ENCODE measurements at regions not wholly inside any gene's neighbourhood (a gene's known extent, or its start where the extent isn't known, plus 50 kb on each side); places are given as distances from the start of the nearest gene placed in this dataset.

DNA sequence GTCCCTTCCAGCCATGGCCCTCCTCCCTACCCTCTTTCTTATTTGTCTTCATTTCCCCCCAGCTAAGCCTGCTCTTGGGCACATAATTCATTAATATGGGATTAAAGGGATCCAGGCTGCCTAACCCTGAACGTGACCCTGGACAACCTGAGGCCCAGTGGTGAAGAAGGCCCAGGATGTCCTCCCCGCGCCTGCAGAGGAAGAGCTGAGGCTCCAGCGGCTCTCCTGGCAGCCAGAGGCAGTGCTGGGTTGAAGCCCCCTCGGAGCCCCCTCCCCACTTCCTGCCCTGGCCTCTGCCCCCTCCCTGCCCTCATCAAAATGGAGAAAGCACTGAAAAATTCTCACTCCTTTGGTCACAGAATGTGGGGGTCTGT, 96.5 kb upstream of the ATP2B2 start:
- no peak overlapping the region for H3K27ac ChIP-seq (ENCODE audit: low read depth in 2 of 2, low read length in 1 of 2)
- 20% methylated on average over 4 of the region's 5 CpGs for WGBS (ENCODE audit: low lambda C conversion rate)
- no peak overlapping the region for H2AFZ ChIP-seq (ENCODE audit: low read depth)
- no peaks in the 10 kb centered on the region for H3F3A ChIP-seq (replicated peaks; ENCODE audit: insufficient read depth)
- no peaks in the 10 kb centered on the region for H3K79me2 ChIP-seq (ENCODE audit: insufficient read depth)
- no peaks in the 10 kb centered on the region for H3K36me3 ChIP-seq (replicated peaks in 1 of 2; ENCODE audit: control insufficient read depth in 1 of 2, insufficient read depth in 2 of 2, low read length in 1 of 2)
- H3K4me3 ChIP-seq (ENCODE audit: low read depth in 2 of 2, low read length in 1 of 2): no peak overlapping the region
- no peak for DNase-seq
- no peaks in the 10 kb centered on the region for H3K9me2 ChIP-seq
- H4K20me1 ChIP-seq (ENCODE audit: insufficient read depth): no peaks in the 10 kb centered on the region
- ChIA-PET POLR2A (no interaction called here), CTCF (no interaction called here)
- H3K9me3 ChIP-seq: no peaks in the 10 kb centered on the region
- H3K4me2 ChIP-seq: no peak overlapping the region
- no peaks in the 10 kb centered on the region for H3K27me3 ChIP-seq (ENCODE audit: insufficient read depth)
- H3K4me1 ChIP-seq (ENCODE audit: control insufficient read depth in 1 of 2, insufficient read depth in 2 of 2, low read depth in 1 of 2, low read length in 1 of 2): peaks cover 0 to 33% of the 10 kb centered on the region in 2 experiments; a peak in 1 of 4 replicates
- H3K9ac ChIP-seq: no peak overlapping the region
- TF ChIP-seq FOXM1 (IDR thresholded peaks at IDR 0.05; ENCODE audit: low read depth): no peak
- no peak for TF ChIP-seq POLR2AphosphoS5 (IDR thresholded peaks at IDR 0.05; ENCODE audit: low read depth, low read length)
- TF ChIP-seq GABPA (IDR thresholded peaks at IDR 0.05; ENCODE audit: low read depth): no peak
- TF ChIP-seq EP300 (IDR thresholded peaks at IDR 0.05; ENCODE audit: borderline replicate concordance in 1 of 2, low read depth in 1 of 2, low read length in 1 of 2): no peak
- TF ChIP-seq FOXJ3 (CRISPR knock-in tag; IDR thresholded peaks at IDR 0.05): no peak
- no peak for TF ChIP-seq RXRA (IDR thresholded peaks at IDR 0.05; ENCODE audit: borderline replicate concordance, low read depth)
- TF ChIP-seq NRF1 (IDR thresholded peaks at IDR 0.05; ENCODE audit: low read depth, low read length): no peak
- no peak for TF ChIP-seq YY1 (IDR thresholded peaks at IDR 0.05; ENCODE audit: low read depth)
- no peak for TF ChIP-seq TAF1 (IDR thresholded peaks at IDR 0.05; ENCODE audit: borderline replicate concordance, low read depth, low read length)
- TF ChIP-seq SIN3A (IDR thresholded peaks at IDR 0.05; ENCODE audit: borderline replicate concordance, low read depth, low read length): no peak
- no peak for TF ChIP-seq RCOR1 (IDR thresholded peaks at IDR 0.05; ENCODE audit: low read length)
- TF ChIP-seq MXI1 (IDR thresholded peaks at IDR 0.05; ENCODE audit: low read depth, low read length): no peak
- TF ChIP-seq, protein P1, sequence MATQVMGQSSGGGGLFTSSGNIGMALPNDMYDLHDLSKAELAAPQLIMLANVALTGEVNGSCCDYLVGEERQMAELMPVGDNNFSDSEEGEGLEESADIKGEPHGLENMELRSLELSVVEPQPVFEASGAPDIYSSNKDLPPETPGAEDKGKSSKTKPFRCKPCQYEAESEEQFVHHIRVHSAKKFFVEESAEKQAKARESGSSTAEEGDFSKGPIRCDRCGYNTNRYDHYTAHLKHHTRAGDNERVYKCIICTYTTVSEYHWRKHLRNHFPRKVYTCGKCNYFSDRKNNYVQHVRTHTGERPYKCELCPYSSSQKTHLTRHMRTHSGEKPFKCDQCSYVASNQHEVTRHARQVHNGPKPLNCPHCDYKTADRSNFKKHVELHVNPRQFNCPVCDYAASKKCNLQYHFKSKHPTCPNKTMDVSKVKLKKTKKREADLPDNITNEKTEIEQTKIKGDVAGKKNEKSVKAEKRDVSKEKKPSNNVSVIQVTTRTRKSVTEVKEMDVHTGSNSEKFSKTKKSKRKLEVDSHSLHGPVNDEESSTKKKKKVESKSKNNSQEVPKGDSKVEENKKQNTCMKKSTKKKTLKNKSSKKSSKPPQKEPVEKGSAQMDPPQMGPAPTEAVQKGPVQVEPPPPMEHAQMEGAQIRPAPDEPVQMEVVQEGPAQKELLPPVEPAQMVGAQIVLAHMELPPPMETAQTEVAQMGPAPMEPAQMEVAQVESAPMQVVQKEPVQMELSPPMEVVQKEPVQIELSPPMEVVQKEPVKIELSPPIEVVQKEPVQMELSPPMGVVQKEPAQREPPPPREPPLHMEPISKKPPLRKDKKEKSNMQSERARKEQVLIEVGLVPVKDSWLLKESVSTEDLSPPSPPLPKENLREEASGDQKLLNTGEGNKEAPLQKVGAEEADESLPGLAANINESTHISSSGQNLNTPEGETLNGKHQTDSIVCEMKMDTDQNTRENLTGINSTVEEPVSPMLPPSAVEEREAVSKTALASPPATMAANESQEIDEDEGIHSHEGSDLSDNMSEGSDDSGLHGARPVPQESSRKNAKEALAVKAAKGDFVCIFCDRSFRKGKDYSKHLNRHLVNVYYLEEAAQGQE (IDR thresholded peaks at IDR 0.05; ENCODE audit: low read depth, low read length): no peak
- TF ChIP-seq TCF12 (IDR thresholded peaks at IDR 0.05): no peak
- TF ChIP-seq SMC3 (IDR thresholded peaks at IDR 0.05; ENCODE audit: low read depth, low read length): no peak

DNA sequence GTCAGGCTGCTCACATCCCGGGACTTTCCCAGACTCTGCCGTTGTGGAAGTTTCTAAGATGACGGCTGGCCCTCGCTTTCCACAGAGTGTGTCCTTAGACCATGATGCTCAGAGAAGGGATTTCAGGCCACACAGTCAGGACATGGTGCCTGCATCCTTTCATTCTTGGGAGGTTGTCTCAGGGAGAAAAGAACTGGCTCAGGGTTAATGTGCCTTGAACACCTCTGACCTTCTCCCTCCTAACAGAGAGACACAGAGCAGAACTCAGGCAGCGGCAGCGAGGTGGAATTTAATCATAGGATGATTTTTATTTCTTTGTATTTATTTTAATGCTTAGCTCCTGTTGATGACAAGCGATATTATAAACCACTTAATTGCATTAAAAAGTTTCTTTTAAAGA, 96.9 kb upstream of the ATP2B2 start:
- 63% methylated on average over 7 of the region's 7 CpGs for WGBS (ENCODE audit: low lambda C conversion rate)
- Histone ChIP-seq H3K4me2 (no peak overlapping the region), H3F3A (replicated peaks; ENCODE audit: insufficient read depth) (no peaks in the 10 kb centered on the region), H3K4me1 (ENCODE audit: control insufficient read depth in 1 of 2, insufficient read depth in 2 of 2, low read depth in 1 of 2, low read length in 1 of 2) (peaks cover 0 to 33% of the 10 kb centered on the region in 2 experiments; a peak in 1 of 4 replicates), H3K79me2 (ENCODE audit: insufficient read depth) (no peaks in the 10 kb centered on the region), H2AFZ (ENCODE audit: low read depth) (no peak overlapping the region), H3K27me3 (ENCODE audit: insufficient read depth) (no peaks in the 10 kb centered on the region), H3K9me2 (no peaks in the 10 kb centered on the region), H4K20me1 (ENCODE audit: insufficient read depth) (no peaks in the 10 kb centered on the region), H3K27ac (ENCODE audit: low read depth in 2 of 2, low read length in 1 of 2) (no peak overlapping the region), H3K4me3 (ENCODE audit: low read depth in 2 of 2, low read length in 1 of 2) (no peak overlapping the region), H3K9me3 (no peaks in the 10 kb centered on the region), H3K9ac (no peak overlapping the region), H3K36me3 (replicated peaks in 1 of 2; ENCODE audit: control insufficient read depth in 1 of 2, insufficient read depth in 2 of 2, low read length in 1 of 2) (no peaks in the 10 kb centered on the region)
- TF ChIP-seq TEAD4 (IDR thresholded peaks at IDR 0.05; ENCODE audit: borderline replicate concordance, insufficient read depth): no peak
- DNase-seq: no peak
- ChIA-PET CTCF (no interaction called here), POLR2A (no interaction called here)
